ENCODE measurements at regions not wholly inside any gene's neighbourhood (a gene's known extent, or its start where the extent isn't known, plus 50 kb on each side); places are given as distances from the start of the nearest gene placed in this dataset.

DNA sequence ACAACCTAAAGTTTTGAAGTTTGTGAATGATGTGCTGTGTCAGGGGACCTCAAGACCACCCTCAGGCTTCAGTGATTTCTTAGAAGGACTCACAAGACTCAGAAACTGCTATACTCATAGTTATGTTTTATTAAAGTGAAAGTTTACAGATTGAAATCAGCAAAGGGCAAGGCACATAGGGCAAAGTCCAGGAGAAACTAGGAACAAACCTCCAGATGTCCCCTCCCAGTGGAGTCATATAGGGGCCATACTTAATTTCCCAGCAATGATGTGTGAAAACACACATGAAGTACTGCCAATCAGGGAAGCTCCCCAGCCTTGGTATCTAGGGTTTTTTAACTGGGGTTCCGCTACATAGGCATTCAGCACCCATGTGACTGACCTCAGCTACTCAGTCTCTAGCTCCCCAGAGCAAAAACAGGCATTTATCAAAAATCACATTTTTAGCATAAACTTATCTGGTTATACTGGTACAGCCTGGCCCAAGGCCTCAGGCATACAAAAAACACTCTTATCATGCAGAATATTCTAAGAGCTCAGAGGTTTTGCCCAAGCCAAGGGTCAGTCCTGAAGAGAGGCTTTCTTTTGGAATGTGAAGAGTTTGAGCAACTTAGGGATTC is 74.7 kb upstream of the ANKRD55 start:
- ChIA-PET POLR2A (no interaction called here), CTCF (ENCODE audit: low intra/inter-chr PET ratio) (no interaction called here)
- Histone ChIP-seq H3K4me1 (replicated peaks in 1 of 2; ENCODE audit: control insufficient read depth in 2 of 2, insufficient read depth in 2 of 2, low read length in 2 of 2) (peaks cover 5 to 29% of the 10 kb centered on the region in 2 experiments), H2AFZ (ENCODE audit: low read depth, low read length) (no peak overlapping the region), H3K9ac (ENCODE audit: insufficient read depth in 1 of 2, low read depth in 2 of 2, low read length in 2 of 2) (no peak overlapping the region), H3K9me1 (ENCODE audit: control insufficient read depth, insufficient read depth, low read length) (no peaks in the 10 kb centered on the region), H3K27me3 (ENCODE audit: control insufficient read depth in 2 of 2, insufficient read depth in 2 of 2, low read length in 2 of 2) (no peaks in the 10 kb centered on the region; a peak in 1 of 5 replicates), H3K27ac (ENCODE audit: extremely low read depth, low read depth, low read length) (no peak overlapping the region), H3K4me2 (ENCODE audit: insufficient read depth, low read length) (no peak overlapping the region), H4K20me1 (replicated peaks; ENCODE audit: control insufficient read depth, insufficient read depth, low read length) (no peaks in the 10 kb centered on the region), H3K79me2 (ENCODE audit: control insufficient read depth, insufficient read depth, low read length) (no peaks in the 10 kb centered on the region), H3K4me3 (no peak overlapping the region), H3K36me3 (ENCODE audit: control insufficient read depth, insufficient read depth, low read length) (no peaks in the 10 kb centered on the region), H3K9me3 (replicated peaks; ENCODE audit: control insufficient read depth, insufficient read depth, low read depth, low read length) (peaks cover 5% of the 10 kb centered on the region; the same call in 1 of the 2 replicates)
- WGBS (ENCODE audit: insufficient coverage, low coverage, missing lambda C conversion rate) = 86% methylated on average over 1 of the region's 1 CpG
- ATAC-seq (no peak), FAIRE-seq (no peak), DNase-seq (ENCODE audit: extremely low read depth in 1 of 4, low spot score in 3 of 4) (no peak)
- no peak for TF ChIP-seq ZNF140 (CRISPR knock-in tag; IDR thresholded peaks at IDR 0.05)
- TF ChIP-seq, protein P1, sequence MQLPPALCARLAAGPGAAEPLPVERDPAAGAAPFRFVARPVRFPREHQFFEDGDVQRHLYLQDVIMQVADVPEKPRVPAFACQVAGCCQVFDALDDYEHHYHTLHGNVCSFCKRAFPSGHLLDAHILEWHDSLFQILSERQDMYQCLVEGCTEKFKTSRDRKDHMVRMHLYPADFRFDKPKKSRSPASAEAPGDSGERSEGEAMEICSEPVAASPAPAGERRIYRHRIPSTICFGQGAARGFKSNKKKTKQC (CRISPR knock-in tag; IDR thresholded peaks at IDR 0.05) = no peak
- no peak for TF ChIP-seq ZNF699 (CRISPR knock-in tag; IDR thresholded peaks at IDR 0.05; ENCODE audit: insufficient replicate concordance)
- no peak for TF ChIP-seq POLR2G (IDR thresholded peaks at IDR 0.05; ENCODE audit: low read depth, low read length)
- TF ChIP-seq, protein P2, sequence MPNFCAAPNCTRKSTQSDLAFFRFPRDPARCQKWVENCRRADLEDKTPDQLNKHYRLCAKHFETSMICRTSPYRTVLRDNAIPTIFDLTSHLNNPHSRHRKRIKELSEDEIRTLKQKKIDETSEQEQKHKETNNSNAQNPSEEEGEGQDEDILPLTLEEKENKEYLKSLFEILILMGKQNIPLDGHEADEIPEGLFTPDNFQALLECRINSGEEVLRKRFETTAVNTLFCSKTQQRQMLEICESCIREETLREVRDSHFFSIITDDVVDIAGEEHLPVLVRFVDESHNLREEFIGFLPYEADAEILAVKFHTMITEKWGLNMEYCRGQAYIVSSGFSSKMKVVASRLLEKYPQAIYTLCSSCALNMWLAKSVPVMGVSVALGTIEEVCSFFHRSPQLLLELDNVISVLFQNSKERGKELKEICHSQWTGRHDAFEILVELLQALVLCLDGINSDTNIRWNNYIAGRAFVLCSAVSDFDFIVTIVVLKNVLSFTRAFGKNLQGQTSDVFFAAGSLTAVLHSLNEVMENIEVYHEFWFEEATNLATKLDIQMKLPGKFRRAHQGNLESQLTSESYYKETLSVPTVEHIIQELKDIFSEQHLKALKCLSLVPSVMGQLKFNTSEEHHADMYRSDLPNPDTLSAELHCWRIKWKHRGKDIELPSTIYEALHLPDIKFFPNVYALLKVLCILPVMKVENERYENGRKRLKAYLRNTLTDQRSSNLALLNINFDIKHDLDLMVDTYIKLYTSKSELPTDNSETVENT (CRISPR knock-in tag; IDR thresholded peaks at IDR 0.05) = no peak
- TF ChIP-seq ZBTB17 (CRISPR knock-in tag; IDR thresholded peaks at IDR 0.05) = no peak
- no peak for TF ChIP-seq EP300 (IDR thresholded peaks at IDR 0.05; ENCODE audit: low read length)
- no peak for TF ChIP-seq ZNF165 (CRISPR knock-in tag; IDR thresholded peaks at IDR 0.05; ENCODE audit: borderline replicate concordance)
- no peak for TF ChIP-seq ZNF507 (tag; conservative IDR thresholded peaks at IDR 0.05)
- TF ChIP-seq HLTF (IDR thresholded peaks at IDR 0.05) = no peak
- no peak for TF ChIP-seq NELFE (IDR thresholded peaks at IDR 0.05; ENCODE audit: insufficient read depth, insufficient read length)
- TF ChIP-seq, protein P3, sequence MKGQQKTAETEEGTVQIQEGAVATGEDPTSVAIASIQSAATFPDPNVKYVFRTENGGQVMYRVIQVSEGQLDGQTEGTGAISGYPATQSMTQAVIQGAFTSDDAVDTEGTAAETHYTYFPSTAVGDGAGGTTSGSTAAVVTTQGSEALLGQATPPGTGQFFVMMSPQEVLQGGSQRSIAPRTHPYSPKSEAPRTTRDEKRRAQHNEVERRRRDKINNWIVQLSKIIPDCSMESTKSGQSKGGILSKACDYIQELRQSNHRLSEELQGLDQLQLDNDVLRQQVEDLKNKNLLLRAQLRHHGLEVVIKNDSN (CRISPR knock-in tag; IDR thresholded peaks at IDR 0.05) = no peak
- intact Hi-C loops (cut with micrococcal nuclease) = no loop called here
- no TSS peak for BruUV-seq (replicated peaks)
- in situ Hi-C loops (cut with MboI) = no loop called here

Measured in K562 (cell line).